ENCODE measurements at regions not wholly inside any gene's neighbourhood (a gene's known extent, or its start where the extent isn't known, plus 50 kb on each side); places are given as distances from the start of the nearest gene placed in this dataset.
"Not testable (repeated sequence)": the region's sequence is repeated elsewhere in the genome, so short reads cannot be mapped to it uniquely, and the experiment has no call there.

DNA sequence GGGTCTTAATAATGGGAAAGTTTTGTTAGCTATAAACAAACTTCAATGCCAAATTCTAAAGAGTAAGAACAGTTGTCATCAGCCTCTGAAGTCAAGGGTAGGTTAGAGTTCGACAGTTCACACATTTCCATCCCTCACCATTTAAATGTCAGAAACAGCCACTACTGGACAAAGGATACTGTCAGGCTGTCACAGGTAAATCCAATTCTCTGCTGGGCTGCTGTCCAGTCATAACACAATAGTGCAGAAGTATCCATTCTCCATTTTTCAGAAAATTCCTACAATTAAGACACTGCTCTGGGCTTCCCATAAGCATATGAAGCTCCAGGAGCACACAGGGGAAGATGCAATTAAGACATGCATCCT, 221.4 kb downstream of the RPS29 start:
- DNase-seq, result no peak

DNA sequence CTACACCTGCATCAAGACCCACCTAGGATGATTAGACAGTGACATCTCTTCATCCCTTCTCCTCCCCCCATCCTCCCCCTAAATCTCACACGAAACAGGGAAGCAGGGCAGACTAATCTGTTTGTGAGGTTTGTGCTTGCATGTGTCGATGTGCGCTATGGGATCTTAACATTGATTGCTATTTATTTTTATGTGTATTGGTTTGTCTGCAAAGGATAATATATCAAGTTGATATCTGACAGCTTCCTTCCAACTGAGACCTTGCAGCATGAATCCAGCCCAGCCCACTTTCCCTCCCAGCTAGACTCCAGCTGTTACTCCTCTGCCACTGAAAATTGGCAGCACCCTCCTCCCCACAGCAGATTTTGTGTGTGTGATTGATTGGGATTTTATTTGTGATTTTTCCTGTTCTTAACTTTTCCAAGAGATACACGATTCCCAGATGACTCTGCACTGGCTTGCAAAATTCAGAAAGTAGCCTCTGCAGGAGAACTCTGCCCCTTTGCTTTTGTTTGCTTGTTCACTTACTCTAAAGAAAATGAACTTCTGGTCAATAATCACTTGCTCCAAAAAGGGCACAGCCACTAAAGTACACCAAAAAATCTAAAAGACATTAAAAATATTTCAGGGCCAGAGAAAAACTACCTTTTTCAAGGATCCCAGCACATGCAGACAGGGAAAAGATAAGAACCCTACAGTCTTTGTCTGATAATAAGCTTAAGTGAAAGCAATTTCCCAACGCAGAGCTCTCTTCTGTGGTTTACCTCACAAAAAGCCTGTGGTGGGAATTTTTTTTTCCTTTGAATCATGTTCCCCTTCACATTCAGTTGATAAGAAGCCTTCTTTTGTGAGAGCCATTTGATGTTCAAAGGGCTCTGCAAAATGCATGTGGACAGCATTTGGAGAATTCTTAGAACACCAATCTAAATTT, 222.1 kb downstream of the RPS29 start:
- no peak for DNase-seq

- no peak for DNase-seq
Measured at GRCh38 chr14:49362916-49363315, 223.3 kb downstream of the RPS29 start.

GRCh38 chr14:49339130-49339529, 247.1 kb downstream of the RPS29 start:
- no peak for DNase-seq

DNA sequence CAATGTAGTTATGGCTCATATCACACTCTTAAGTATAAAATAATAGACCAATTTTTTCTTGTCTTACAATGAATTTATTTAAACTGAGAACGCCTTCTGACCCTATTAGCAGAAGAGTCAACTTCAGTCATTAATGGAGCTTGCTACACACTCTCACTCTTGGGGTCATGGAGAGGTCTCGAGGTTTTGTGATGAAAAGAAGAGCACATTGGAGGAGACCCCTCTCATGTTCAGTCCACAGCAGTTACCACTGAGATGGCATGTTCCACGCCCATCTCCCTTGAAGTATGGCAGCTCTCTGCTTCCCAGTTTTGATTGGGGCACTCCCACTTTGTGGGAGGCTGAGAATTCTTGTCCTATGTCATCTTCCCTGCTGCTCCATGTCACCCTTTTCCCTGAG, 266.4 kb downstream of the RPS29 start:
- DNase-seq, result no peak

DNA sequence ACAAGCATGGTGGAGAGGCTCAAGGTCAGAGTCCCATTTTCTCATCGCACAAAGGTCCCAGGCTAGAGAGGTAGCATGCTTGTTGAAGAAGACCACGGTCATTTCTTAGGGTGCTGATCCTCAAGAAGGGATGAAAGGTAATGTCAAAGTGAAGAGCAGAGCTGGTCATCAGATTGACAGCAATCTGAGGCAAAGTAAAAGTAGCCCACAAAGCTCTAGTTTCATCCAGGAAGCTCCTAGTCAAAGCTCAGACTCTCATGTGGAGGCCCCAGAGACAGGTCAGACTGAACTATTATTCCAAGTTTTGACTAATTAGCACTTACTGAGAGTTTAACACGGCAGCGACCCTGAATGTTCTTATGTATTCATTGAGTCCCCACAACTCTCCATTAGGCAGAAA, 270.6 kb downstream of the RPS29 start:
- DNase-seq, result no peak

- DNase-seq, result no peak
Measured at GRCh38 chr14:49314737-49315136, 271.4 kb downstream of the RPS29 start.

DNA sequence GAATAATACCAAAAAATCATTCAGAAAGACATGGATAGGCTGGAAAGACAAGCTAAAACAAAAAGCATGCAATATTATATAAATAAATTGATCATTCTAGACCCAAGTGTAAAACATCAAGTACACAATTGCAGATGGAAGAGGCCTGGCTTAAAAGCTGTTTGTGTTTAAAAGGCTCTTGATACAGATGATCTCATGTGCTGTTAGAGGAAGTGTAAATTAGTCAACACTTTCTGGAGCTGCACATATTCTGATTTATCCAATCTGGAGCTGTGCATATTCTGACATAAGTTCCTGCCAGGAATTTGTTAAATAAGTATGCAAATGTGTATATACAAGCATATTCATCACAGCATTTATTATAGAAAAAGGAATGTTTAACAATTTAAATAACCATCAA, 273.1 kb downstream of the RPS29 start:
- DNase-seq, result no peak

GRCh38 chr14:49310298-49310697, 275.9 kb downstream of the RPS29 start:
- DNase-seq, result no peak

- no peak for DNase-seq
Measured at GRCh38 chr14:49306152-49306751, 279.9 kb downstream of the RPS29 start.

DNA sequence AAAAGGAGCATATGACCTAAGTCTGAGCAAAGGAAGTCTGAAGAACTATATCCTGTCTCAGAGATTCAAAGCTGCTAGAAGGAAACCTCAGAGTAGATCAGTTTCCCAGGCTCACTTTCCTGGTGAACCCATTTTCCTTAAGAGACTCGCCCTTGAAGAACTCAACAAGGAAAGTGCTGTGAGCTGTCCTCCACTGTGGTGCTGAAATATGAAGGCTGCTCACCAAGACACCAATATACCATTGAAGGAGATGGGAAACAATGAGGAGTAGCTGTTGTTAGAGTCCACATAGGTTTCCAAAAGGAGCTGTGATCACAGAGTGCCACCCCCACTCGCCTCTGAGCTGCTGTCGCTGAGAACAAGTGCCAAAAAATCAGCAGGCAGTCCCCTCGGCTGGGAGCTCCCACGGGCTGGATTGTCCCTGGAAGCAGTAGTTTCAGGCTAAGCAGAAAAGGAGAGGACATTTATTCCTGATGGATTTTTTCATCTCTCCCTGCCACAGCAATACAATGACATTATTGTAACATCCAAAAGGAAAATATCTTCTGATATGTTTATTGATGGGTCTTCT, 282.1 kb downstream of the RPS29 start:
- no peak for DNase-seq

GRCh38 chr14:49297102-49297501, 289.1 kb downstream of the RPS29 start:
- no peak for DNase-seq

GRCh38 chr14:49294621-49295148, 291.5 kb downstream of the RPS29 start:
- no peak for DNase-seq

- no peak for DNase-seq
Measured at GRCh38 chr14:49287004-49287403, 299.2 kb downstream of the RPS29 start.

DNA sequence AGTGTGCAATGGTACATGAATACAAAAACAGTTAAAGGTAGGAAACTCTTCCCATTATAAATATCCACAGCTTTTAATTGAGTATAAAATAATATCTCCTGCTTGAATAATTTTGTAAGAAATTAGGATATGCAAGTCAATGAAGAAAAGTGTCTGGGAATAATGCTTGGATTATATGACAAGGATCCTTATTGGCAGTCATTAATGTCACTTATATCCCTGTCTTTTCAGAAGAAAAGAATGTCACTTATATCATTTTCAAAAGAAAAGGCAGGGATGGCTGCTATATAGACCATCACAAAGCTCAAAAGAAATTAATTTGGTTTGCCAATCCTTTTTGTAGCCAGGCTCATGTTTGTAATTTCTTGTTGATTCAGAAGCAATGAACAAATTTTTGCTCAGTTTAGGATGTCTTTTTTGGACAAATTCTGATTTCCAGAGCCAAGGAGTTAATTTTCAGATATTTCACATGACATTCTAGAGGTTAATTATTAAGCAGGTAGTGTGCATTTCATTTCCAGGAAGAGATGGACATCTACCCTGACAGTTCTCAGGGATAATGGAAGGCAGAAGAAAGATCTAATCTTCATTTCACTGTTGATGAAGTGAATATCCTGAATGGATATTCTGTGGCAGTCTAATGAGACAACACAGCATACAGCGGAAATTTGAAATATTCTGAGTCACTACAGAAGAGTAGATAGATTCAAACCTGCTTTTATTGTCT, 299.8 kb downstream of the RPS29 start:
- DNase-seq, result no peak

DNA sequence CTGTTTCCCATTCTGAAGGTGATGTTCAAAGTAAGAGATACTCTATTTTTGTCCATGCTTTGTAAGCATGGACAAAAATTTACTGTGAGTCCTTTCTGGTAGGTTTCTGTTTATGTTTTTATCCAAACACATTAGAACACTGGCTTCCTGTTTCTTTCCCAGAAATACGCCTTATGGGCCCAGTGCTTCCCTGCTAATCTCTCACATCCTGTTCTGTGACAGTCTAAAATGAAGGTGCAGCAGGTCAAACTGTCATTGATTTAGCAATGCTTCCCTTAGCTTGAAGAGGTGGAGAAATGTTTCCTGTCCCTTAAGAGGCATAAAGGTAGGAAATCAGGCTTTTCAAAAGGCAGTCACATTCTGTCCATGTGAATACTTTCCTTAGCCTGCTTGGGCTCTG, 305.6 kb downstream of the RPS29 start:
- DNase-seq, result no peak

- DNase-seq, result no peak
Measured at GRCh38 chr14:49250517-49250916, 335.7 kb downstream of the RPS29 start.

DNA sequence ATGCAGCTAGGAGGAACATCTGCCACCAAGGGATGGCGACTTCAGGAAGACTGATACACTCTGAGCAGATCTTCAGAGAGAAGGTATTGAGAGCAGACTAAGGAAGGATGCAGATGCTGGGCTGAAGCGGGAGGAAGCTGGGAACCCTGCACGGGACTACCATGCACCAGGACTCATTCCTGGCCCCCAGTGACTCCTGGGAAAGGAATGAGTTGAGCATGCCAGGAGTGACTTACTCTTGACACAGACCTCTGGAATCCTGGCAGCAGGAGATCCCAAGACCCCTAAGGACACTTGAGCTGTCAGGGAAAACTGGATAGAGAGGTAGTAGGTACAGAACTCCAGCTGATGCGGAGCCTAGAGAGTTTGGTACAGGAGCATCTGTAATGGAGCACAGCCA, 336.1 kb downstream of the RPS29 start:
- no peak for DNase-seq

- DNase-seq, result no peak
Measured at GRCh38 chr14:49249022-49249421, 337.2 kb downstream of the RPS29 start.

GRCh38 chr14:49243777-49244176, 342.4 kb downstream of the RPS29 start:
- DNase-seq, result not testable (repeated sequence)

DNA sequence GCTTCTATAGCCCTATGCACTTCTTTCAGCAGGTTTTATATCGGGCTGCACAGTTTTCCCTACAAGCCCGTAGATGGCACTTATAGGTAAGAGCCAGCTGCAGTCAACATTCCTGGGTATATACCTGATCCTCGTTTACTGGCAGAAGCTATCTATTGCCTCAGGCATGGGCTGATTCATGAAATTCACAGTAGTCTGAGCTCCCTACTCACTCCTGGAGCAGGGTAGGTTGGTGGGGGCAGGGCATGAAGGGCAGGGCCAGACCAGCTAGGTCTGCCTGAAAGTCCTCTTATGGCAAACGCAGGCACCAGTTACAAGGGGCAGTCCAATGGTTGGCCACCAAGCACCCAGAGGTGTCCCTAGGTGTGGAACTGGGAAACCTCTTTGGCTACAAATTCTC, 345.8 kb downstream of the RPS29 start:
- no peak for DNase-seq

GRCh38 chr14:49228552-49228951, 357.6 kb downstream of the RPS29 start:
- no peak for DNase-seq

GRCh38 chr14:49221316-49221715, 364.9 kb downstream of the RPS29 start:
- no peak for DNase-seq

Measured in DMS153 (cell line).